GM12873 (cell line): ENCODE measurements at regions not wholly inside any gene's neighbourhood (a gene's known extent, or its start where the extent isn't known, plus 50 kb on each side); places are given as distances from the start of the nearest gene placed in this dataset.

Source experiments
- CTCF ChIP-seq: IDR thresholded peaks from 2 replicates; pipeline ENCODE4 v1.5.1; 2012; ENCODE audit warnings: low read depth, mild to moderate bottlenecking, moderate library complexity, low read length, control low read depth; ENCODE audit not compliant: insufficient read depth; ENCODE audit errors: missing control alignments

- no peak for TF ChIP-seq CTCF
These were observed 59.1 kb upstream of the ALDH1A1 start for GRCh38 chr9:73011956-73012355.

- no peak for TF ChIP-seq CTCF
These were observed 58.4 kb upstream of the ALDH1A1 start for GRCh38 chr9:73011181-73011750.

- TF ChIP-seq CTCF: no peak
These were observed 56.9 kb upstream of the ALDH1A1 start for GRCh38 chr9:73009649-73010288.

- TF ChIP-seq CTCF: no peak
These were observed 55.3 kb upstream of the ALDH1A1 start for GRCh38 chr9:73007966-73008672.

GRCh38 chr9:73006986-73007385, 54.1 kb upstream of the ALDH1A1 start:
- TF ChIP-seq CTCF: no peak
